HG03135 (cell line): ENCODE measurements at regions not wholly inside any gene's neighbourhood (a gene's known extent, or its start where the extent isn't known, plus 50 kb on each side); places are given as distances from the start of the nearest gene placed in this dataset.
"Not testable (repeated sequence)": the region's sequence is repeated elsewhere in the genome, so short reads cannot be mapped to it uniquely, and the experiment has no call there.

Source experiments
- ATAC-seq: cut with Tn5 transposase; IDR thresholded peaks from one replicate; pipeline ENCODE4 v1.9.1; 2021; ENCODE audit warnings: mild to moderate bottlenecking, moderate library complexity; ENCODE audit not compliant: unreplicated experiment

DNA sequence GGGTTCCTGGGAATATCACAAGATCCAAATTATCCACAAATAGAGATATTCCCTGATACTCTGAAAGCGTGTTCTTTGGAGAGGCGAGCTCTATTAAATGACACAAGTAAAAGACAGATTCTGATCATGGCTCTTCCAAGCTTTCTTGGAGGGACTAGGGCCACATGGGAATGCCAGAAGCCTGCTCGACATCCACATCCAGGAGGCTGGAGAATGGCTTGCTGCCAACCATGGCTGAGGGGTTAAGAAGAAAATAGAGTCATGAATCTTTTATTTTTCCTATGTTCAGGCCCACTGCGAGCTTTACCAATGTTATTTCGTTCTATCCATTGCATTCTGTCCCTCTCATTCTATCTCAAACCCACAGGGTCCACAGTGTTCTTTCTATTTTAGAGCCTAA is 1018.0 kb upstream of the CELF2 start:
- no peak for ATAC-seq

DNA sequence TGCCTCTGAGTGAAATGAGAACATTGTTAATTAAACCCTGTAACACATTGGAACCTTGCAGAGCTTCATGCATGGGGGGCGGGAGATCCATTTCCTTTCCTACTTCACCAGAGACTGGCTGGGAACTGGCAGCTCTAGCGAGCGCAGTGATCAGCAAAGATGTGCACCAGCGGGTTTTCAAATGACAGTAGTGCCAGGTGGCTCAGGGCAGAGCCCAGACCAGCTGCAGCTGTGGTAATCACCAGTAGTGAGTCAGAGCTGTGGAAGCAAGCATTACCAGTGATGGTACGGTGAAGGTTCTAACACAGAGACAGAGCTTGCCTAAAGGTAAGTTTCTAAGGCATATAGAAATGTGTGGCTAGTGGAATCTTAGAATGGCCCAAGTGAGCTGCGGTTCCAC is 1009.7 kb upstream of the CELF2 start:
- ATAC-seq: no peak

DNA sequence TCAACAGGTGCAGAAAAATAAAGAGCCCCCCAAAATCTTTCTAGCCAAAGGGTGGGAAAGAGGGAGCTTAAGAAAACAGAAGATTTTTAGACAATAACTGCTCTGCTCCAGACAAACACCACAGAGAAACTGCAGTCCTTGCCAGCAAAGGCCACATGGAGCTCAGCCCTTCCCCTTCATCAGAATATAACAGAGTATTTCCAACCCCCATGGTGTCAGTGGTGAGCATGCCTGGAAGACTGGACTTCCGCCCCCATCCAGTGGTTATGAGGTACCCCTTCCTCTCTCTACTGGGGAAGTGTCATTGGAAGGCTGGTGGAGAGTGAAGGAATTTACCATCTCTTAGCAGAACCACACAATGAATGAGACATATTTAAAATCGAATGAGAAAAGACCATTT is 1007.3 kb upstream of the CELF2 start:
- ATAC-seq: no peak

DNA sequence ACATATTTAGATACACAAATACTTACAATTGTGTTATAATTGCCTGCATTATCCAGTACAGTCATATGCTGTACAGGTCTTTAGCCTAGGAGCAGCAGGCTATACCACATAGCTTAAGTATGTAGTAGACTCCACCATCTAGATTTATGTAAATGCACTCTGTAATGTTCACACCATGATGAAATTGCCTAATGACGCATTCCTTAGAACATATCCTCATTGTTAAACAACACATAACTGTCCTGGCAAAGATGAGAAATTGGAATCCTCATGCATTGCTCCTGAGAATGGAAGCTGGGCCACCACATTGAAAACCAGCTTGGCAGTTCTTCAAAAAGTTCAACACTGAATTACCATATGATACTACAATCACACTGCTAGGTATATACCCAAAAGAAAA is 1002.8 kb upstream of the CELF2 start:
- no peak for ATAC-seq

DNA sequence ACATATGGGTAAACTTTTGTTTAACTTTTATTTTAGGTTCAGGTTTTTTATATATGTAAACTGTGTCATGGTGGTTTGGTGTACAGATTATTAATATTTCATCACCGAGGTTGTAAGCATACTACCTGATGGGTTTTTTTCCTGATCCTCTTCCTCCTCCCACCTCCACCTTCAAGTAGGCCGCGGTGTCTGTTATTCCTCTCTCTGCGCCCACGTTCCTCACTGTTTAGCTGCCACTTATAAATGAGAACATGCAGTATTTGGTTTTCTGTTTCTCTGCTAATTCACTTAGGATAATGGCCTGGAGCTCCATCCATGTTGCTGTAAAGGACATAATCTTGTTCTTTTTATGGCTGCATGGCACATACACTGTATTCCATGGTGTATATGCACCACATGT is 1000.0 kb upstream of the CELF2 start:
- ATAC-seq: no peak

DNA sequence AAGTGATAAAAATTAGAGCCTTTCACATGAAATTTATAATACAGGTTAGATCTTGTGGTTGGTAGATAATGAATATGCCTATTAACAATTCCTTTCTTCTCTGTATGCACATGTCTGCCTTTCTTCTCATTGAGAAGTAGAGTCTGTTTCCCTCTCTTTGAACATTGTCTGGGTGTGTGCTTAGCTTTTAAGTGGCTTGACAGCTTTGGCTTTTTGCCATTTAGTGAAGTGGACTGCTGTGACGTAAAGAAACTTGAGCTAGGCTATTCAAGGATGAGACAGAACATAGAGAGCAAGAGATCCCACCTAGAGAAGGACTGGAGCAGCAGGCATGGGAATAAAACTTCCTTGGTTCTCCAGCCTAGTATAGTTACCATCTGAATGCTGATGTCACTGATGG is 996.7 kb upstream of the CELF2 start:
- ATAC-seq: no peak

DNA sequence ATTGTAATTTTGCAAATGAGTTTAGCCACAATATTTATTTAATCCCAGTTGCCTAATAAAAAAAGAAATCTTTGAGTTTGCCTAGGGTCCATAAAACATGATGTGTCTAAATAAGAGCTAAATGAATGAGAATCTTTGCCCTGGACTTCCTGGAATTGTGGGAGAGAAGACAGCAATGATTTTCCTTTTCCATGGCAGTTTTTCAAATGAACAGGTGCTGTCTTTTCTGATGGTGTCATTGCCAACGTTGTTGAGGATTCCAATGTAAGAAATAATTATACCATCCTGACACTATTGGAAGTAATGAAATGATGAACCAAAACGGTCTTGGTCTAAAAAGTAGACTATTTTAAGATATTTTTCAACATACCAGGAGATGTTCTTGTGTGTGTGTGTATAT is 984.7 kb upstream of the CELF2 start:
- ATAC-seq: no peak

DNA sequence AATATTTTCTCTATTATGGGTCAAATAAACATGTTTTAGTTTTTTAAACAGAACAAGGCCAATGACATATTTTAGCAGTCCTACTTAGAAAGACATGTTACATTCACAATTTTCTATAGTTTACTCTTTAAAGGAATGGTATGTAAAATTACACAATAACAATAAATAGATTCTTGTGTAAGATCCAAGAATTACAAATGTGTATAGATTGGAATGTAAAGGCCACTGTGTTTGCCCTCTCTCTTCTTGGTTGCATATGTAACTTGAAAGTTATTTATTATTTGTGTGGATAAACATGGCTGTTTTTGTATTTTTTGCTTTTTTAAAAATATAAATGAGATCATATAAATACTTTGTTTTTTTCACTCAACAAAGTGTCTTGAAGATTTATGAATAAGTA is 979.3 kb upstream of the CELF2 start:
- ATAC-seq: no peak

DNA sequence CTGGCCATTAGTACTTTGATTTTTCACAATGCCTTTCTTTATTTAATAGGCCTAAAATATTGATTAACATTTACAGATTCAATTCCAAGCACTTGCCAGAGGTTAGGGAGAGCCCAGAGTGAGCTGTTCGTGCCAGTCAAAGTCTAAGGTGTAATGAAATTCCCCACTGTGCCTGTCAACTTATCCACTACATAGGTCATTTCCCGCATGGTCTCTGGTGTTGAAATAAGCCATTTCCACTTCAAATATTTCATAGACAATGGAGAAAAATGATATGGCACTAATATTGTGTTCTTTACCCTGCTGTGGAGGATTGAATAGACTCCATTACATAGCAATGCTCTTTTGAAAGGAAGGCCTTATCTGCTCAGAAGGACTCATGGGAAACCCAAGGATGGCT is 978.1 kb upstream of the CELF2 start:
- no peak for ATAC-seq

DNA sequence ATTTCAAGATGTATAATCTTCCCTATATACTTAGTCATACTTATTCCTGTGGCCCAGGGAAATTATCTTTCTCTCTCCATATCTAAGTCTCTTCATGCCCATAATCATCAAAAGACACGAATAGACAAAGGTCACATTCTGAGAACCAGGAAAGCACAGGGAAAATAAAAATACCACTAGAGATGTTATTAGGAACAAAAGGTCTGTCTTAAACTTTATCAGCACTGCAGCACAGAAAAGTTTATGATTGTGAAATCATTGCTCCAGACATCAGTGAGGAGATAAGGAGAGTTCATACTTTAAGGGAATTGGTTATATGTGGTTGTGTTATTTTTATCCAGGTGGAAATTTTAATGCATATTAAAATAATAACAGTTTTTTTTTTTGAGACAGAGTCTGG is 974.6 kb upstream of the CELF2 start:
- ATAC-seq: no peak

DNA sequence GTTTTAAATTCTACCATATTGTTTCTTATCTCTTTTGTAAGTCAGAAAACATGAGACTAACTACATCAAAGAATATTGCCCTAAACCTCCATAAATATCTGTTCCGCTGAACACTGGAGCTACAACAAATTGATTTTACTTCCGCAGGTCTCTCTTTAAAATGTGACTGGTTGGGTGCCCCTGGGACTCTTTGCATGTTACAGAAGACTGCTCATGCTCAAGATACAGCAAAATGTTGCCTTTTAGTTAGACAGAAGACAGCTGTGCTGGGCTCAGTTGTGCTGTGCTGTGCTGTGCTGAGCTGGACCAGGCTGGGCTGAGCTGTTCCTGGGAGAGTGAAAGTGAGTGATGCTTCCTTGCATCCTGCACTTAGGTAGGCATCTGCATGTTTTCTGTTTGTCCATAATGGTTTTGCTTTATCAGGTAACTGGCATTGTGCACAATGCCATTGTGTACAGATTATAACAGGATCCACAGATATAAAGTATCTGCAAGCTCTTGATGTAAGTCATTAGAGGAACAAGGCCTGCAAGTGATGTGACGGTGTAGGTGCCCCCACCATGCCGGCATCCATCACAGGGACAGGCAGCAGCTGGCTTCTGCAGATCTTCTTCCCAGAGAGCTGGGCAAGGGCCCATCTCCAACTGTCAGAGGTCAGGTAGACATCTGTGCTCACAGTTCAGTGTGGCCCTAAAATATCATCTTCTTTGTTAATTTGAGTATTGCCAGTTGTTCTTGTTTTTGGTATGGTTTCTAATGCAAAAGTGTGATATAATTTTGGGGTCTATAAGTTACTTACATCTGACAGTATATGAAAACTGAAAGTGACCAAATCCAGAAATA is 972.5 kb upstream of the CELF2 start:
- no peak for ATAC-seq

DNA sequence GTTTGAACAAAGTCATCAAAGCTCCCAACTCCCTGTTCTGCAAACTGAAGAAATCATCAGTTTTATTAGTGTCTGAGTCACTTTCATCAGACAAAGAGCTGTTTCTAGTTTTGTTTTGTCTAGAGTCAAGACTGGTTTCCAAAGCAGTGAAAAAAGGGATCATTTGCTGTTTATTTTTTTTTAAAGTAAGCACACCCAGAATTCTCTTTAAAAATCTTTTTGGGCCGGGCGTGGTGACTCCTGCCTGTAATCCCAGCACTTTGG is 972.0 kb upstream of the CELF2 start:
- ATAC-seq: no peak

DNA sequence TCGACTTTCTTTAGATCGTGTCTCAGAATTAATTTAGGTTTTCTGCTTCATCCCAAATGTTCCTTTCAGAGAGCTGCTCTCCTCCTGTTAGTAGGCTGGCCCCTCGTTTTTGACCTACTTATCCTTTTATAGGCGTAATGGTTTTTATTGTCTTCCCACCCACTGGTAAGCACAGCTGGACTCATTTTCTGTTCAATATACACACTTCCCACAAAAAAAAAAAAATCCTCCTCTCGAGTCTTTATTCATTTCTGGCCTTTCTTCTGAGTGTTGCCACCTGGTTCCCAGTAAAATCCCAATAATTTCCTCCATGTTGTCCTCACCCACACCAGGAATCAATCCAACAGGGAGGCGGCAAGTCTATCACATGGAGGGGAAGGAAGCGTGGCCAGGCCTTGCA is 970.2 kb upstream of the CELF2 start:
- no peak for ATAC-seq

DNA sequence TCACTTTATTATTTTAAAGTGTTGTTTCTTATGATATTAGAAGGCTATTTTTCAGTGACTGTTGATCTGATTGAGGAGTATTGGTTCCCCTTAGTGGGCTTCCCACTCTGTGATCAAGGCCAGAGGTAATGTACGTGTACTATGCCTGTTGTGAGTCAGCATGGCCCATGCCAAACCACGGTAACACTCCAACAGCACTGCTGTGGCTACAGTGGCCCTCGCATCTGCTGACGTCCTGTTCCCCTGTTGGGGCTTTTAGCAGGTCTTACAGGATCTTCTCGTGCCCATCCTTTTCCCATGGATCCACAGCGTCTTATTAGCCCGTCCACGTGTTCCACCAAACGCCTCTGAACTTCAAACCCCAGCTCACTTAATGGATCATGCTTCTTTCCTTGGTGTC is 964.6 kb upstream of the CELF2 start:
- no peak for ATAC-seq

DNA sequence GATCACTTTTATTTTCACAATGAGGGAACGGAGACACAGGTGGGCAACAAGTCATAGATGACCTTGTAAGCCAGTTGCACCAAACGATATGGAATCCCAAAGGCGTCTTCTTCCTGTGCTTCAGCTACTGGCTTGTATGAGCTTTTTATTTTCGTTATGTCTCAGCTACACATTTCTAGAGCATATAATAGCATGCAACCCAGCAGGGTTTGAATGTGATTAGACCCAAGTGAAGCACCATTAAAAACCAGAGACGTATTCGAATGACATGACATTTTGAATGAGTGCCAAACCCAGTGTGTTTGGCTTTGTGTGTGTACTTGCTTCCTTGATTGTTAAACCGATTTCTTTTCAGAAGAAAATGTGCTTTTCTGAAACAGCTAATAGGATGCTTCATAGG is 963.2 kb upstream of the CELF2 start:
- ATAC-seq: no peak

DNA sequence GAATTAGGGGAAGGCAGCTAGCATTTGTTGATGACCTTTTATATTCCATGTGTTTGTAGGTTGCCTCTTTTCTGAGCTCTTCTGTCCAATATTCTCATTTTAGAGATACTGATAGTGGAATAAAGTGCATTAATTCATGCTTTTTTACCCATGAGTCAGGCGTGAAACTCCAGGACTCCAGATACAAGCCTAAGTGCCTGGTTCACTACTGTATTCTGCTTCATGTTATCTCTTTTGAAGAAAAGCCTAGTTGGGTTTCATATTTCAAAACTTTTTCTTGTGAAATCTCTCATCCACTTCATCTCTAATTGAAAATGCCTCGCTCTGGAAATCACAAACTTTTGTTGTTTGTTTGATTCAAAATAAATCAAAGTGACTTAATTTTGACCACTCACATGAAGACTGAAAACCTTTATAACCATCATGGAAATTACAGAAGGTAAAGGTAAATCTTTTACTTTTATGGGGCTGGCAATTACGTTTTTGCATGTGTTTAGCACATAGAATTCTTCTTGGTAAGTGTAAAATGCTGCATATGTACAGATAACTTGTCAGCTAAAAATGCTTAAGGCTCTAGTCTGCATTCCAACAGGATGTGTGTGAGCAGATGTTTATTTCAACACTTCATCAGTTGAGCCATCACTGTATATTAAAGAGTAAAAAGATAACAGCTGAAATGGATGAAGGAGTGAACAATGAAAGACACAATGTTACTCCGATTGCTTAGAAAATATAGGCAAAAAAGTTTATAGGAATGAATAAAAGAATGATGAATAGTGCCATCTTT is 961.8 kb upstream of the CELF2 start:
- no peak for ATAC-seq

DNA sequence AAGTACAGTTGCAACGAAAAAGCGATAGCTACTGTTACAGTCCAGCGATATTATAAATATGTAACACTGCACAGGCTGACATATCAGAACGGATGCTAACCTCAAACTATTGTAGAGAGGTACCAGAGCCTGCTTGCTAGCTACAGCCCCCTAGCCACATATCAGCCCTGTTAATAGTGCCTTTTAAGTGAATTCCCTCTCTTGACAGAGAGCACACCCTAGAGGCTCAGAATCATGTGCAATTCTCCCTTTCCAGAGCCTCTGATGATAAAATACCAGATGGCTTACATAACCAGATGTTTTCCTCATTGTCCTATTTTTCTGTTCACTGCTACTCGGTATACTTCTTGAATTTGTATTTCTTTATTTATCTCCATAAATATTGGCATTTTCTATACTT is 960.7 kb upstream of the CELF2 start:
- ATAC-seq: no peak

DNA sequence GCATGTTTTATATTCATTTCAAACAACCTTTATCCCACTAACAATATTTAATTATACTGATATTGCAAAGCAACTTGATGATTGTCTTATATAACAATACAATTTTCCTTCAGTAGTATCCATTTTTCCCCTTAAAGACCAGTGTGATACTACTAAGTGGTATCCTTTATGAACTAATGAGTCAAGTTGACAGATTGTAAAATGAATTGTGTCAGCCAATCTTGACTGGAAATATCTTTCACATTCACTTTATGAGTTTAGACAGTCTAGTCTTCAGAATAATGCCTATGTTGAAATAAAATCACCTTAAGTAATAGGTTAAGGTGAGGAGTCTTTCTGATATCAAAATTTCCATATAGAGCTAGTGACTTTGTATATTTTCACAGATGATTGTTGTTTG is 950.0 kb upstream of the CELF2 start:
- no peak for ATAC-seq

DNA sequence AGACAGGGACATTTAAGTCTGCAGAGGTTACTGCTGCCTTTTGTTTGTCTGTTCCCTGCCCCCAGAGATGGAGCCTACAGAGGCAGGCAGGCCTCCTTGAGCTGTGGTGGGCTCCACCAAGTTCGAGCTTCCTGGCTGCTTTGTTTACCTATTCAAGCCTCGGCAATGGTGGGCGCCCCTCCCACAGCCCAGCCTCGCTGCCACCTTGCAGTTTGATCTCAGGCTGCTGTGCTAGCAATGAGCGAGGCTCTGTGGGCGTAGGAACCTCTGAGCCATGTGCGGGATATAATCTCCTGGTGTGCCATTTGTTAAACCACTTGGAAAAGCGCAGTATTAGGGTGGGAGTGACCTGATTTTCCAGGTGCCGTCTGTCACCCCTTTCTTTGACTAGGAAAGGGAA is 942.8 kb upstream of the CELF2 start:
- ATAC-seq: not testable (repeated sequence)

DNA sequence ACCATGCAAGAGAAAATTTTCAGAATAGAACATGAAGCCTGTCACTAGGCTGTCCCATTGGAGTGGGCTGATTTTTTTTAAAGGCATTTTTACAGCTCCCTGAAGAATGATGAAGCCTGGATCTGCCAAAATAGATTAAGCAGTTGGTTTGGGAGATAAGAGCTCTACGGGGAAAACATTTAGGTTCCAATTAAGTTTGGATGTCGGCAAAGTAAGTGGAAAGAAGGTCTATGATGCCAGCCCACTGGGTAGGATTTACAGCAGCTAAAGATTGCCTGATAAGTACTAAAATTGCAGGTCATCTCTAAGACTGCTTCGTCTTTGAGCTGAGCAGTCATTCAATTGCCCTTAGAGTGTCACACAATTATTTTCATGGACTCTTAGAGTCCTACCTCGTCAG is 939.2 kb upstream of the CELF2 start:
- no peak for ATAC-seq

DNA sequence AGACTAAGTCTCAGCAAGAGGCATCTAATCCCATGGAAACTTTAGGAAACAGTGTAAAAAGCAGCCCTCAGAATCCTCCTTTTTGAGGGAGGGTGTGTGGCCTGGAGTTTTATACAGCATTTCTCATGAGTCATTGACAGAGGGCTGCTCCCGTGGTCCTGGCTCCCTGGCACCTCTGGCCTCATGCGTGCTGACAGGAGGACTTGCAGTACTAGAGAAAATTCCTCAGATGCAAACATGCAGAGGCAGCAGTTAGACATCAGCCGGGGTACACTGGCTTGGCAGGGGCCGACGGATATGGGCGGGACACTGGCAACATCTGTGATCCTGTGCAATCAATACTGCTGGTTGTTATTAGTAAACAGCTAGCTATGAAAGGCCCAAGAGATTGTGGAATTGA is 925.1 kb upstream of the CELF2 start:
- ATAC-seq: no peak

DNA sequence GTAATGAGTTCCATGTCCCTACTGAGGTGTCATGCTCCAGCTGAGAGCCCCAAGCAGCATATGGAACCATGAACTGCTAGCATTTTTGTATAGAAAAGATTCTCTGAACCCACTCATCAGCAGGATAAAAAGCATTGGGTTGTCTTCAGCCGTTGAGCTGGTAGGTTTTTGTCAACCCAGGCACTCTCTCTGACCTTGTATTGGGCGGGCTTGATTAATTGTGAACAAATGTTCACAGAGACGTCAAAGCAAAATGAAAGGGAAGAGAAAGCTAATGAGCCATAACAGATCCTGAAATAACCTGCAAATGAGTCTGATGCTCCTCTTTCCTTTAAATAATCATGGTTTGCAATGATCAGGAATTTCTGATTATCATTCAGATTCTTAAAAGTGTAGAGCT is 924.7 kb upstream of the CELF2 start:
- no peak for ATAC-seq

DNA sequence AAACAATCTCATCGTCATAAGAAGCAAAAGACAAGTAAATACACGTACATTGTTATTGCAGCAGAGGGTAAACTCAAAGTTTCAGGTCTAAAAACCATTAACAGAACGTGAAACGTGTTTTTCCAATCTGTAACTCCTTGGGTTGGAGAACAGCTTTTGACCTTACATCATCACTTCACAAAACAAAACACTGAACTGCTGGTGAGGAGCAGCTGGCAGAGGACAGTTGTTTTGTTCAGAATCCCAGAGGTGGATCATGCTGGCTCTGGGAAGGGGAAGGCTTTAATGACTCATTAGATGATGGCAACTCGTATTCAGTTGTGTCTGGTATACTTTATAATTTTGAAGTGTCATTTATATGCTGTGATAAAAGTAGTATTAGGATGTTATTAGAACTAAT is 923.0 kb upstream of the CELF2 start:
- ATAC-seq: no peak
